K562 (cell line): ENCODE measurements at regions not wholly inside any gene's neighbourhood (a gene's known extent, or its start where the extent isn't known, plus 50 kb on each side); places are given as distances from the start of the nearest gene placed in this dataset.

Experiments used
- ATAC-seq: fragments of 200-7000 bp; cut with Tn5 transposase; 3 replicates; pipeline ENCODE4 v1.9.1; 2020; ENCODE audit warnings: moderate library complexity
- BruUV-seq: library from RNA; stranded (reverse); fragments of 400-500 nt; replicated peaks from 2 replicates; lab custom pipeline; 2021; lab: Mats Ljungman, UMichigan
- CTCF ChIA-PET: fragments of 300-600 bp; formaldehyde crosslinking; extraction: SDS; loops from one replicate; lab custom pipeline; 2021; ENCODE audit warnings: low intra/inter-chr PET ratio; lab: Yijun Ruan, JAX
- POLR2A ChIA-PET: fragments of 300-600, 350-650 bp; sonication (Branson Sonifier 250); formaldehyde crosslinking; extraction: SDS; loops from one replicate; lab custom pipeline; 2021; ENCODE audit warnings: antibody characterized with exemption, inconsistent platforms; lab: Yijun Ruan, JAX
- DNase-seq, 4 experiments: peaks; one replicate each; pipeline versions ENCODE4 v3.0.0 to v3.0.0-alpha.2; 2011 to 2018; ENCODE audit warnings: low spot score in 3 of 4, mixed read lengths in 3 of 4; ENCODE audit errors: extremely low read depth in 1 of 4
- FAIRE-seq: peaks from 2 replicates; lab custom pipeline; 2011; peaks lifted over from hg19 to GRCh38; lab: Jason Lieb, UNC
- H2AFZ ChIP-seq: 2 replicates; pipeline ENCODE4 v1.6.0; 2011; ENCODE audit warnings: low read depth, low read length, control low read depth, inconsistent platforms
- H3K27ac ChIP-seq: fragments of 200-600 bp; 3 replicates; pipeline ENCODE4 v1.8.0; 2011; ENCODE audit warnings: low read depth, mild to moderate bottlenecking, control low read depth, inconsistent platforms, low read length, moderate library complexity, mixed read lengths; ENCODE audit errors: extremely low read depth
- H3K27me3 ChIP-seq, 2 experiments: fragments of 300-600 bp in 1 of 2; 2 replicates in 1 of 2; 3 replicates in 1 of 2; pipeline versions ENCODE4 v1.6.0 to v1.8.0; 2011; ENCODE audit warnings: inconsistent platforms in 2 of 2, low read length in 2 of 2, mild to moderate bottlenecking in 1 of 2, mixed read lengths in 1 of 2, moderate library complexity in 1 of 2; ENCODE audit not compliant: control insufficient read depth in 2 of 2, insufficient read depth in 2 of 2
- H3K36me3 ChIP-seq: fragments of 300-600 bp; 3 replicates; pipeline ENCODE4 v1.8.0; 2011; ENCODE audit warnings: mild to moderate bottlenecking, low read length, inconsistent platforms; ENCODE audit not compliant: control insufficient read depth, insufficient read depth
- H3K4me1 ChIP-seq, 2 experiments: fragments of 200-600 bp in 1 of 2; replicated peaks in 1 of 2; 2 replicates in 1 of 2; 3 replicates in 1 of 2; pipeline versions ENCODE4 v1.5.1 to v1.8.0; 2011; ENCODE audit warnings: inconsistent platforms in 2 of 2, low read length in 2 of 2, mild to moderate bottlenecking in 1 of 2, mixed read lengths in 1 of 2, moderate library complexity in 1 of 2; ENCODE audit not compliant: control insufficient read depth in 2 of 2, insufficient read depth in 2 of 2
- H3K4me2 ChIP-seq: 2 replicates; pipeline ENCODE4 v1.6.1; 2011; ENCODE audit warnings: low read length, control low read depth, inconsistent platforms, mixed read lengths; ENCODE audit not compliant: insufficient read depth
- H3K4me3 ChIP-seq: fragments of 200-600 bp; sonication (generic), shearing (Covaris generic); 2 replicates; pipeline ENCODE4 v1.5.1; 2016; ENCODE audit warnings: control low read depth, inconsistent platforms
- H3K79me2 ChIP-seq: fragments of 200-600 bp; 3 replicates; pipeline ENCODE4 v1.8.0; 2011; ENCODE audit warnings: low read length, inconsistent platforms; ENCODE audit not compliant: control insufficient read depth, insufficient read depth
- H3K9ac ChIP-seq, 2 experiments: 2 replicates each; pipeline versions ENCODE4 v1.6.0 to v1.6.1; 2011; ENCODE audit warnings: low read depth in 2 of 2, low read length in 2 of 2, control low read depth in 1 of 2, inconsistent platforms in 1 of 2, mild to moderate bottlenecking in 1 of 2, mixed read lengths in 1 of 2; ENCODE audit not compliant: insufficient read depth in 1 of 2
- H3K9me1 ChIP-seq: one replicate; pipeline ENCODE4 v1.6.0; 2011; ENCODE audit warnings: inconsistent platforms, mild to moderate bottlenecking, low read length, moderate library complexity; ENCODE audit not compliant: control insufficient read depth, insufficient read depth
- H3K9me3 ChIP-seq: replicated peaks from 2 replicates; pipeline ENCODE4 v1.5.1; 2011; ENCODE audit warnings: low read depth, low read length, inconsistent platforms; ENCODE audit not compliant: control insufficient read depth, insufficient read depth
- H4K20me1 ChIP-seq: replicated peaks from 2 replicates; pipeline ENCODE4 v1.6.1; 2011; ENCODE audit warnings: low read length, inconsistent platforms, mixed read lengths; ENCODE audit not compliant: control insufficient read depth, insufficient read depth
- ARNT ChIP-seq, 2 experiments: fragments of 450-650 bp; IDR thresholded peaks; 2 replicates each; pipeline ENCODE4 v1.6.1; 2016; ENCODE audit warnings: mild to moderate bottlenecking in 1 of 2
- FOXJ3 ChIP-seq: sonication (generic); formaldehyde crosslinking; IDR thresholded peaks from 2 replicates; pipeline ENCODE4 v1.4.0; 2020; ENCODE audit warnings: mild to moderate bottlenecking, missing genetic modification reagents
- FOXP1 ChIP-seq: sonication (generic); formaldehyde crosslinking; IDR thresholded peaks from 2 replicates; pipeline ENCODE4 v1.8.0; 2022; ENCODE audit warnings: mild to moderate bottlenecking, missing genetic modification reagents
- HMG20A ChIP-seq: fragments of 450-650 bp; formaldehyde crosslinking; conservative IDR thresholded peaks from 2 replicates; pipeline ENCODE4 v1.4.0; 2020; ENCODE audit warnings: mild to moderate bottlenecking, mixed read lengths
- HMG20B ChIP-seq: fragments of 250-450 bp; sonication (Bioruptor Pico); IDR thresholded peaks from 2 replicates; pipeline ENCODE4 v1.5.0; 2021; ENCODE audit warnings: mild to moderate bottlenecking
- MAFK ChIP-seq: IDR thresholded peaks from 2 replicates; pipeline ENCODE4 v1.6.1; 2011; ENCODE audit warnings: low read length, improper control_type of control experiment
- NRF1 ChIP-seq, 2 experiments: fragments of 450-650 bp; IDR thresholded peaks in 1 of 2; conservative IDR thresholded peaks in 1 of 2; 2 replicates each; pipeline ENCODE4 v1.6.1; 2014; ENCODE audit warnings: mild to moderate bottlenecking in 2 of 2
- PHTF2 ChIP-seq: fragments of 250-450 bp; sonication (Bioruptor Pico); IDR thresholded peaks from 2 replicates; pipeline ENCODE4 v1.5.0; 2021; ENCODE audit warnings: mild to moderate bottlenecking
- RBFOX2 ChIP-seq: fragments of 200-400 bp; formaldehyde crosslinking; IDR thresholded peaks from 2 replicates; pipeline ENCODE4 v1.6.1; 2017; ENCODE audit warnings: low read depth, mild to moderate bottlenecking, low read length, moderate library complexity
- SMARCA4 ChIP-seq: fragments of 450-650 bp; IDR thresholded peaks from 2 replicates; pipeline ENCODE4 v1.6.1; 2016
- TEAD4 ChIP-seq, 2 experiments: sonication (generic) in 1 of 2; formaldehyde crosslinking in 1 of 2; IDR thresholded peaks; 2 replicates each; pipeline versions ENCODE4 v1.6.1 to v1.8.0; 2012 to 2022; ENCODE audit warnings: borderline replicate concordance in 1 of 2, inconsistent platforms in 1 of 2, low read length in 1 of 2, mild to moderate bottlenecking in 1 of 2, missing genetic modification reagents in 1 of 2
- ZNF133 ChIP-seq: fragments of 250-450 bp; sonication (Bioruptor Pico); IDR thresholded peaks from 2 replicates; pipeline ENCODE4 v1.4.0; 2020; ENCODE audit warnings: mild to moderate bottlenecking
- ZNF24 ChIP-seq: fragments of 450-650 bp; IDR thresholded peaks from 2 replicates; pipeline ENCODE4 v1.6.1; 2016
- WGBS: fragments of 100-300 bp; shearing (Covaris generic); methylation state at CpG from one replicate; pipeline ENCODE4 v1.1.6; 2016; ENCODE audit warnings: low coverage, mixed read lengths; ENCODE audit not compliant: insufficient coverage; ENCODE audit errors: missing lambda C conversion rate; 5-methylcytosine and 5-hydroxymethylcytosine counted together
- in situ Hi-C: fragments of 300-500 bp; cut with MboI; formaldehyde crosslinking; loops from 4 replicates; pipeline ENCODE4 v1.15.0; 2018; ENCODE audit warnings: inconsistent platforms, mixed read lengths
- intact Hi-C: fragments of 100-400 bp; cut with micrococcal nuclease; formaldehyde crosslinking; loops from 2 replicates; pipeline ENCODE4 v1.14.2; 2022
- TF ChIP-seq, protein P1 (sequence below), 2 experiments: fragments of 450-650 bp in 1 of 2; sonication (generic) in 1 of 2; formaldehyde crosslinking in 1 of 2; IDR thresholded peaks in 1 of 2; conservative IDR thresholded peaks in 1 of 2; 2 replicates each; pipeline versions ENCODE4 v1.6.1 to v1.8.1; 2016 to 2023; ENCODE audit warnings: mild to moderate bottlenecking in 2 of 2, moderate library complexity in 2 of 2, inconsistent platforms in 1 of 2, missing genetic modification reagents in 1 of 2
- TF ChIP-seq, protein P2 (sequence below): sonication (generic); formaldehyde crosslinking; IDR thresholded peaks from 2 replicates; pipeline ENCODE4 v1.8.1; 2023; ENCODE audit warnings: missing genetic modification reagents, mild to moderate bottlenecking, borderline replicate concordance

DNA sequence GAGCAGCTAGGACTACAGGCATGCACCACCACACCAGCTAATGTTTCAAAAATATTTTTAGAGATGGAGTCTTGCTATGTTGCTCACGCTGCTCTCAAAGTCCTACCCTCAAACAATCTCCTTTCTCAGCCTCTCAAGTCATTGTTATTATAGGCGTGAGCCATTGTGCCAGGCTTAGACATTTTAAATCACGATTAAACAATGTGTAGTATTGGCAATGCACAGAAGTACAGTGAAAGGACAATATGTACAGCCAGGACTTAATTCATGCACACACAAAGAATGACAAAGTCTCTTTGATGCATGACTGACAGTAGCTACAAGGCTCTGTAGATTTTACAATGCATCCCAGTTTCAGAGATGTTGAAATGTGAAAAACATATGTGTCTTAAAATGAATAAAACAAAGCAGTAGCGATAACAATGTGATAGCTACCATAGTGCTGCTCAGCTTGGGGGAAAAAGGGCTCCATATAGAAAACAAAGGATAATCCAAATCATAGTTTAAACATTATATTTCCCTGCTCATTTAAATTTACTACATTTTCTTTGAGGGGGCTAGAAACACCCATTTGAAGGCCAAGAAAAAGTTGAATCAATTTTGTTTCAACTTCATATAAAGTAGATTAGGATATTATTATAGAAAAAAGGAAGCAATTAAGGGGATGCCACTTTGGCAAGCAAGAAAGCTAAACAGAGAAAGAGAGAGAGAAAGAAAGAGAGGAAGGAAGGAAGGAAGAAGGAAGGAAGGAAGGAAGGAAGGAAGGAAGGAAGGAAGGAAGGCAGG, 272.4 kb upstream of the SMIM31 start (continued):
- TF ChIP-seq, protein P1, sequence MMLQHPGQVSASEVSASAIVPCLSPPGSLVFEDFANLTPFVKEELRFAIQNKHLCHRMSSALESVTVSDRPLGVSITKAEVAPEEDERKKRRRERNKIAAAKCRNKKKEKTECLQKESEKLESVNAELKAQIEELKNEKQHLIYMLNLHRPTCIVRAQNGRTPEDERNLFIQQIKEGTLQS (IDR thresholded peaks at IDR 0.05): no peak
- TF ChIP-seq, protein P1 (CRISPR knock-in tag; conservative IDR thresholded peaks at IDR 0.05): no peak
- no peak for TF ChIP-seq PHTF2 (CRISPR knock-in tag)

DNA sequence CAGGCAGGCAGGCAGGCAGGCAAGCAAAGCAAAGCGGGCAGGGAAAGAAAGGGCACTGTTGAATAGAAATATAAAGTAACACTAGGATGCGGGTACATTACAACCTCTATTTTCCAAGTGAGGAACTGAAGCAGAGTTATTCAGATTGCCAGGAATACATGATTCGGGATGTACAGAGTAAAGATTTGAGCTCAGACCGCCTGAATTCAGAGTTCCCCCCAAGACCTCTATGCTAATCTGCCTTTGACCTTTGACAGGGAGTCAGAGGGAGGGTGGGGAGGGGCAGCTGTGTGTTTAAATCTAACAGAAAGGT, 271.9 kb upstream of the SMIM31 start:
- TF ChIP-seq, protein P2, sequence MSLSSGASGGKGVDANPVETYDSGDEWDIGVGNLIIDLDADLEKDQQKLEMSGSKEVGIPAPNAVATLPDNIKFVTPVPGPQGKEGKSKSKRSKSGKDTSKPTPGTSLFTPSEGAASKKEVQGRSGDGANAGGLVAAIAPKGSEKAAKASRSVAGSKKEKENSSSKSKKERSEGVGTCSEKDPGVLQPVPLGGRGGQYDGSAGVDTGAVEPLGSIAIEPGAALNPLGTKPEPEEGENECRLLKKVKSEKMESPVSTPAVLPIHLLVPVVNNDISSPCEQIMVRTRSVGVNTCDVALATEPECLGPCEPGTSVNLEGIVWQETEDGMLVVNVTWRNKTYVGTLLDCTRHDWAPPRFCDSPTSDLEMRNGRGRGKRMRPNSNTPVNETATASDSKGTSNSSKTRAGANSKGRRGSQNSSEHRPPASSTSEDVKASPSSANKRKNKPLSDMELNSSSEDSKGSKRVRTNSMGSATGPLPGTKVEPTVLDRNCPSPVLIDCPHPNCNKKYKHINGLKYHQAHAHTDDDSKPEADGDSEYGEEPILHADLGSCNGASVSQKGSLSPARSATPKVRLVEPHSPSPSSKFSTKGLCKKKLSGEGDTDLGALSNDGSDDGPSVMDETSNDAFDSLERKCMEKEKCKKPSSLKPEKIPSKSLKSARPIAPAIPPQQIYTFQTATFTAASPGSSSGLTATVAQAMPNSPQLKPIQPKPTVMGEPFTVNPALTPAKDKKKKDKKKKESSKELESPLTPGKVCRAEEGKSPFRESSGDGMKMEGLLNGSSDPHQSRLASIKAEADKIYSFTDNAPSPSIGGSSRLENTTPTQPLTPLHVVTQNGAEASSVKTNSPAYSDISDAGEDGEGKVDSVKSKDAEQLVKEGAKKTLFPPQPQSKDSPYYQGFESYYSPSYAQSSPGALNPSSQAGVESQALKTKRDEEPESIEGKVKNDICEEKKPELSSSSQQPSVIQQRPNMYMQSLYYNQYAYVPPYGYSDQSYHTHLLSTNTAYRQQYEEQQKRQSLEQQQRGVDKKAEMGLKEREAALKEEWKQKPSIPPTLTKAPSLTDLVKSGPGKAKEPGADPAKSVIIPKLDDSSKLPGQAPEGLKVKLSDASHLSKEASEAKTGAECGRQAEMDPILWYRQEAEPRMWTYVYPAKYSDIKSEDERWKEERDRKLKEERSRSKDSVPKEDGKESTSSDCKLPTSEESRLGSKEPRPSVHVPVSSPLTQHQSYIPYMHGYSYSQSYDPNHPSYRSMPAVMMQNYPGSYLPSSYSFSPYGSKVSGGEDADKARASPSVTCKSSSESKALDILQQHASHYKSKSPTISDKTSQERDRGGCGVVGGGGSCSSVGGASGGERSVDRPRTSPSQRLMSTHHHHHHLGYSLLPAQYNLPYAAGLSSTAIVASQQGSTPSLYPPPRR (CRISPR knock-in tag): no peak
- TF ChIP-seq NRF1 (conservative IDR thresholded peaks at IDR 0.05 in 1 of 2, IDR thresholded peaks at IDR 0.05 in 1 of 2) (no peak), HMG20B (CRISPR knock-in tag) (no peak), FOXP1 (CRISPR knock-in tag) (no peak), FOXJ3 (CRISPR knock-in tag) (no peak), TEAD4 (IDR thresholded peaks at IDR 0.05; ENCODE audit: low read length) (no peak), TEAD4 (CRISPR knock-in tag; IDR thresholded peaks at IDR 0.05; ENCODE audit: borderline replicate concordance) (no peak), ZNF133 (CRISPR knock-in tag) (no peak), SMARCA4 (no peak), ZNF24 (no peak), HMG20A (CRISPR knock-in tag) (no peak), MAFK (no peak), ARNT (IDR thresholded peaks at IDR 0.05) (no peak), RBFOX2 (no peak)
- TF ChIP-seq, all 486 proteins: peak for 0
- Histone ChIP-seq H3K9ac (no peak overlapping the region), H3K27ac (no peak overlapping the region), H3K4me1 (no peaks in the 10 kb centered on the region), H3K4me3 (no peak overlapping the region), H3K79me2 (no peaks in the 10 kb centered on the region), H3K9me1 (no peaks in the 10 kb centered on the region), H4K20me1 (no peaks in the 10 kb centered on the region), H3K36me3 (no peaks in the 10 kb centered on the region), H3K27me3 (no peaks in the 10 kb centered on the region), H3K4me2 (no peak overlapping the region), H2AFZ (no peak overlapping the region), H3K9me3 (no peaks in the 10 kb centered on the region)
- ChIA-PET POLR2A (no interaction called here), CTCF (no interaction called here)
- DNase-seq: no peak
- ATAC-seq: no peak
- BruUV-seq: no TSS peak
- in situ Hi-C loops (no loop called here), intact Hi-C loops (no loop called here)
- WGBS: 4% methylated on average over 4 of the region's 4 CpGs
- FAIRE-seq: no peak
